ENCODE measurements at regions not wholly inside any gene's neighbourhood (a gene's known extent, or its start where the extent isn't known, plus 50 kb on each side); places are given as distances from the start of the nearest gene placed in this dataset.

DNA sequence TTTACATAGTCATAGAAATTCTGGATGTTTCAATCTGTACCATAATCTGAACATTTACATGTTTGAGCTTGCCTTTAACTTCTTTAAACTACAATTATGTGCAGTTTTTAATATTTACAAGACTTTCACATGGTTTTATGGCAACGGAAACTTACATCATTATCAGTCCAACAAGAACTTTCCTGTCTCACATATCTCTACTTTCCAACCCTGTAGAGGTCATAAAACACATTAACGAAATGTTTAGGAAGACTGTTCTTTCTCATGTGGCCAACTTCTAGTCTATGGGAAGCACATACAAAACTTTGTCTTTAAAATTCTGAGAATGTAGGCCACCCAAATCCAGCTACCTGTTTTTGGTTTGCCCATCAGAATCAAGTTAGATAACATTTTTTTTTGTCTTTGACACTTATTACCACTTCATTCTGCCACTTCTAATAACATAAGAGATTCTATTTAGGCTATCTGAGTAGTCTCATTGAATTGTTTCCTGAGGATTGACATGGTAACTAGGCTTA is 693.2 kb downstream of the KCNJ3 start:
- TF ChIP-seq ZFP3 (tag by site-specific recombination; IDR thresholded peaks at IDR 0.05; ENCODE audit: low read depth) (no peak), YY1 (tag by site-specific recombination; IDR thresholded peaks at IDR 0.05) (no peak), ZBTB21 (tag by site-specific recombination; IDR thresholded peaks at IDR 0.05) (no peak), ZEB2 (tag by site-specific recombination; IDR thresholded peaks at IDR 0.05) (no peak), ZNF791 (tag by site-specific recombination; IDR thresholded peaks at IDR 0.05) (no peak)
- TF ChIP-seq, protein P1, sequence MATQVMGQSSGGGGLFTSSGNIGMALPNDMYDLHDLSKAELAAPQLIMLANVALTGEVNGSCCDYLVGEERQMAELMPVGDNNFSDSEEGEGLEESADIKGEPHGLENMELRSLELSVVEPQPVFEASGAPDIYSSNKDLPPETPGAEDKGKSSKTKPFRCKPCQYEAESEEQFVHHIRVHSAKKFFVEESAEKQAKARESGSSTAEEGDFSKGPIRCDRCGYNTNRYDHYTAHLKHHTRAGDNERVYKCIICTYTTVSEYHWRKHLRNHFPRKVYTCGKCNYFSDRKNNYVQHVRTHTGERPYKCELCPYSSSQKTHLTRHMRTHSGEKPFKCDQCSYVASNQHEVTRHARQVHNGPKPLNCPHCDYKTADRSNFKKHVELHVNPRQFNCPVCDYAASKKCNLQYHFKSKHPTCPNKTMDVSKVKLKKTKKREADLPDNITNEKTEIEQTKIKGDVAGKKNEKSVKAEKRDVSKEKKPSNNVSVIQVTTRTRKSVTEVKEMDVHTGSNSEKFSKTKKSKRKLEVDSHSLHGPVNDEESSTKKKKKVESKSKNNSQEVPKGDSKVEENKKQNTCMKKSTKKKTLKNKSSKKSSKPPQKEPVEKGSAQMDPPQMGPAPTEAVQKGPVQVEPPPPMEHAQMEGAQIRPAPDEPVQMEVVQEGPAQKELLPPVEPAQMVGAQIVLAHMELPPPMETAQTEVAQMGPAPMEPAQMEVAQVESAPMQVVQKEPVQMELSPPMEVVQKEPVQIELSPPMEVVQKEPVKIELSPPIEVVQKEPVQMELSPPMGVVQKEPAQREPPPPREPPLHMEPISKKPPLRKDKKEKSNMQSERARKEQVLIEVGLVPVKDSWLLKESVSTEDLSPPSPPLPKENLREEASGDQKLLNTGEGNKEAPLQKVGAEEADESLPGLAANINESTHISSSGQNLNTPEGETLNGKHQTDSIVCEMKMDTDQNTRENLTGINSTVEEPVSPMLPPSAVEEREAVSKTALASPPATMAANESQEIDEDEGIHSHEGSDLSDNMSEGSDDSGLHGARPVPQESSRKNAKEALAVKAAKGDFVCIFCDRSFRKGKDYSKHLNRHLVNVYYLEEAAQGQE (tag by site-specific recombination; IDR thresholded peaks at IDR 0.05): no peak
- TF ChIP-seq, protein P2, sequence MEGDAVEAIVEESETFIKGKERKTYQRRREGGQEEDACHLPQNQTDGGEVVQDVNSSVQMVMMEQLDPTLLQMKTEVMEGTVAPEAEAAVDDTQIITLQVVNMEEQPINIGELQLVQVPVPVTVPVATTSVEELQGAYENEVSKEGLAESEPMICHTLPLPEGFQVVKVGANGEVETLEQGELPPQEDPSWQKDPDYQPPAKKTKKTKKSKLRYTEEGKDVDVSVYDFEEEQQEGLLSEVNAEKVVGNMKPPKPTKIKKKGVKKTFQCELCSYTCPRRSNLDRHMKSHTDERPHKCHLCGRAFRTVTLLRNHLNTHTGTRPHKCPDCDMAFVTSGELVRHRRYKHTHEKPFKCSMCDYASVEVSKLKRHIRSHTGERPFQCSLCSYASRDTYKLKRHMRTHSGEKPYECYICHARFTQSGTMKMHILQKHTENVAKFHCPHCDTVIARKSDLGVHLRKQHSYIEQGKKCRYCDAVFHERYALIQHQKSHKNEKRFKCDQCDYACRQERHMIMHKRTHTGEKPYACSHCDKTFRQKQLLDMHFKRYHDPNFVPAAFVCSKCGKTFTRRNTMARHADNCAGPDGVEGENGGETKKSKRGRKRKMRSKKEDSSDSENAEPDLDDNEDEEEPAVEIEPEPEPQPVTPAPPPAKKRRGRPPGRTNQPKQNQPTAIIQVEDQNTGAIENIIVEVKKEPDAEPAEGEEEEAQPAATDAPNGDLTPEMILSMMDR (tag by site-specific recombination; IDR thresholded peaks at IDR 0.05): no peak
